Smooth muscle cell (in vitro differentiated cells): ENCODE measurements at regions not wholly inside any gene's neighbourhood (a gene's known extent, or its start where the extent isn't known, plus 50 kb on each side); places are given as distances from the start of the nearest gene placed in this dataset.

ENCODE experiments used
- DNase-seq: peaks from one replicate; lab custom pipeline; 2025; ENCODE audit not compliant: unreplicated experiment; lab: John Stamatoyannopoulos, UW
- H2AFZ ChIP-seq: fragments of 200-600 bp; sonication (generic); 2 replicates; pipeline ENCODE4 v1.6.0; 2016; ENCODE audit warnings: antibody characterized with exemption, low read depth, mild to moderate bottlenecking
- H3F3A ChIP-seq: fragments of 200-600 bp; sonication (generic); 2 replicates; pipeline ENCODE4 v1.6.0; 2017; ENCODE audit warnings: antibody characterized with exemption, low read depth
- H3K27ac ChIP-seq: fragments of 200-600 bp; sonication (generic); 2 replicates; pipeline ENCODE4 v1.5.1; 2016; ENCODE audit warnings: low read depth, mild to moderate bottlenecking
- H3K27me3 ChIP-seq: fragments of 200-600 bp; sonication (generic); 2 replicates; pipeline ENCODE4 v1.6.1; 2016; ENCODE audit warnings: low read depth, mild to moderate bottlenecking
- H3K36me3 ChIP-seq: fragments of 200-600 bp; sonication (generic); 2 replicates; pipeline ENCODE4 v1.5.1; 2016; ENCODE audit warnings: low read depth
- H3K4me1 ChIP-seq: fragments of 200-600 bp; sonication (generic); 2 replicates; pipeline ENCODE4 v1.5.1; 2016; ENCODE audit warnings: low read depth
- H3K4me2 ChIP-seq: fragments of 200-600 bp; sonication (generic); 2 replicates; pipeline ENCODE4 v1.6.0; 2016; ENCODE audit warnings: mild to moderate bottlenecking
- H3K4me3 ChIP-seq: fragments of 200-600 bp; sonication (generic); 2 replicates; pipeline ENCODE4 v1.5.1; 2016; ENCODE audit warnings: mild to moderate bottlenecking
- H3K79me2 ChIP-seq: fragments of 200-600 bp; sonication (generic); 2 replicates; pipeline ENCODE4 v1.6.0; 2016; ENCODE audit warnings: low read depth, mild to moderate bottlenecking
- H3K9ac ChIP-seq: fragments of 200-600 bp; sonication (generic); 2 replicates; pipeline ENCODE4 v1.6.0; 2016; ENCODE audit warnings: low read depth
- H3K9me3 ChIP-seq: fragments of 200-600 bp; sonication (generic); replicated peaks from 2 replicates; pipeline ENCODE4 v1.5.1; 2016; ENCODE audit warnings: low read depth
- H4K20me1 ChIP-seq: fragments of 200-600 bp; sonication (generic); 2 replicates; pipeline ENCODE4 v1.6.0; 2016; ENCODE audit warnings: low read depth
- CTCF ChIP-seq: fragments of 200-600 bp; sonication (generic); IDR thresholded peaks from 2 replicates; pipeline ENCODE4 v1.5.1; 2017; ENCODE audit warnings: borderline replicate concordance, mild to moderate bottlenecking, antibody characterized with exemption; ENCODE audit not compliant: insufficient read depth, poor library complexity, severe bottlenecking
- WGBS: methylation state at CpG from one replicate; pipeline ENCODE4 v1.1.7; 2016; ENCODE audit warnings: low lambda C conversion rate; 5-methylcytosine and 5-hydroxymethylcytosine counted together

GRCh38 chr4:83782591-83782990 is 246.7 kb downstream of the GPAT3 start:
- no peak for TF ChIP-seq CTCF
- Histone ChIP-seq H3K4me2 (no peak overlapping the region), H3K4me3 (no peak overlapping the region), H3K4me1 (no peaks in the 10 kb centered on the region), H3K79me2 (no peaks in the 10 kb centered on the region), H3K27me3 (no peaks in the 10 kb centered on the region), H3K27ac (no peak overlapping the region), H3K9me3 (no peaks in the 10 kb centered on the region), H3K36me3 (no peaks in the 10 kb centered on the region), H4K20me1 (no peaks in the 10 kb centered on the region), H2AFZ (no peak overlapping the region), H3K9ac (no peak overlapping the region), H3F3A (no peaks in the 10 kb centered on the region)
- DNase-seq: no peak
- WGBS: 57% methylated on average over 6 of the region's 6 CpGs

GRCh38 chr4:83781434-83781833 is 245.5 kb downstream of the GPAT3 start:
- Histone ChIP-seq H3K79me2 (no peaks in the 10 kb centered on the region), H3K4me3 (no peak overlapping the region), H4K20me1 (no peaks in the 10 kb centered on the region), H3K27me3 (no peaks in the 10 kb centered on the region), H3K4me2 (no peak overlapping the region), H3K9ac (no peak overlapping the region), H3K4me1 (no peaks in the 10 kb centered on the region), H3K27ac (no peak overlapping the region), H3K9me3 (no peaks in the 10 kb centered on the region), H2AFZ (no peak overlapping the region), H3K36me3 (no peaks in the 10 kb centered on the region), H3F3A (no peaks in the 10 kb centered on the region)
- no peak for TF ChIP-seq CTCF
- DNase-seq: no peak
- WGBS: 65% methylated on average over 1 of the region's 1 CpG

- Histone ChIP-seq H3K9ac (no peak overlapping the region), H3K4me1 (no peaks in the 10 kb centered on the region), H3K36me3 (no peaks in the 10 kb centered on the region), H3K79me2 (no peaks in the 10 kb centered on the region), H3K4me2 (no peak overlapping the region), H3K27me3 (no peaks in the 10 kb centered on the region), H3F3A (no peaks in the 10 kb centered on the region), H2AFZ (no peak overlapping the region), H3K9me3 (no peaks in the 10 kb centered on the region), H3K4me3 (no peak overlapping the region), H3K27ac (no peak overlapping the region), H4K20me1 (no peaks in the 10 kb centered on the region)
- TF ChIP-seq CTCF: no peak
- no peak for DNase-seq
- 88% methylated on average over 4 of the region's 4 CpGs for WGBS
Measured at GRCh38 chr4:83780053-83780733, 244.3 kb downstream of the GPAT3 start.
